Thoracic aorta (tissue), 2 donors: ENCODE measurements at regions not wholly inside any gene's neighbourhood (a gene's known extent, or its start where the extent isn't known, plus 50 kb on each side); places are given as distances from the start of the nearest gene placed in this dataset.

Source experiments
- ATAC-seq: fragments of 150-250 bp; one replicate; pipeline ENCODE4 v1.8.0; 2017; ENCODE audit warnings: low read depth; ENCODE audit not compliant: insufficient number of reproducible peaks, low FRiP score
- DNase-seq: peaks from one replicate; pipeline ENCODE4 v3.0.0-alpha.2; 2020; ENCODE audit warnings: low spot score
- H3K27ac ChIP-seq, 2 donors: fragments of 200-600 bp; sonication (generic); 1 replicate in 1 of 2; 2 replicates in 1 of 2; pipeline ENCODE4 v1.5.1; 2016; ENCODE audit warnings: mild to moderate bottlenecking in 2 of 2, moderate library complexity in 2 of 2
- H3K27me3 ChIP-seq: fragments of 200-600 bp; sonication (generic); replicated peaks from 2 replicates; pipeline ENCODE4 v1.6.0; 2016; ENCODE audit warnings: mild to moderate bottlenecking; ENCODE audit not compliant: insufficient read depth
- H3K36me3 ChIP-seq: fragments of 200-600 bp; sonication (generic); one replicate; pipeline ENCODE4 v1.5.1; 2016
- H3K4me1 ChIP-seq, 2 donors: fragments of 200-600 bp; sonication (generic); 1 replicate in 1 of 2; 2 replicates in 1 of 2; pipeline versions ENCODE4 v1.5.1 to v1.6.0; 2016; ENCODE audit warnings: low read depth in 2 of 2, mild to moderate bottlenecking in 1 of 2; ENCODE audit not compliant: control insufficient read depth in 1 of 2
- H3K4me3 ChIP-seq: fragments of 200-600 bp; sonication (generic); 2 replicates; pipeline ENCODE4 v1.5.1; 2016; ENCODE audit warnings: mild to moderate bottlenecking
- H3K9me3 ChIP-seq: fragments of 200-600 bp; sonication (generic); 2 replicates; pipeline ENCODE4 v1.5.1; 2016
- CTCF ChIP-seq: fragments of 200-600 bp; sonication (generic); IDR thresholded peaks from one replicate; pipeline ENCODE4 v1.5.1; 2019; ENCODE audit warnings: antibody characterized with exemption

GRCh38 chr7:84729284-84729683 is 457.6 kb downstream of the SEMA3D start:
- Histone ChIP-seq H3K9me3 (no peaks in the 10 kb centered on the region), H3K27ac (no peak overlapping the region), H3K4me1 (no peaks in the 10 kb centered on the region), H3K36me3 (no peaks in the 10 kb centered on the region), H3K4me3 (no peak overlapping the region), H3K27me3 (no peaks in the 10 kb centered on the region)
- ATAC-seq (no peak), DNase-seq (no peak)
- no peak for TF ChIP-seq CTCF

GRCh38 chr7:84722734-84723133 is 464.1 kb downstream of the SEMA3D start:
- DNase-seq, result no peak
- Histone ChIP-seq H3K9me3 (no peaks in the 10 kb centered on the region), H3K36me3 (no peaks in the 10 kb centered on the region), H3K27me3 (no peaks in the 10 kb centered on the region), H3K4me1 (peaks cover 5 to 8% of the 10 kb centered on the region in 2 donors), H3K27ac (no peak overlapping the region), H3K4me3 (no peak overlapping the region)
- ATAC-seq, result no peak
- TF ChIP-seq CTCF, result no peak

- no peak for ATAC-seq
- H3K4me3 ChIP-seq, result no peak overlapping the region
- TF ChIP-seq CTCF, result no peak
- no peaks in the 10 kb centered on the region for H3K27me3 ChIP-seq
- H3K9me3 ChIP-seq, result no peaks in the 10 kb centered on the region
- H3K4me1 ChIP-seq, result peaks cover 5 to 8% of the 10 kb centered on the region in 2 donors
- DNase-seq, result no peak
- no peak overlapping the region for H3K27ac ChIP-seq
- no peaks in the 10 kb centered on the region for H3K36me3 ChIP-seq
Observed at GRCh38 chr7:84722086-84722485, 464.8 kb downstream of the SEMA3D start.

GRCh38 chr7:84720456-84721097 is 466.3 kb downstream of the SEMA3D start:
- ATAC-seq (no peak), DNase-seq (no peak)
- Histone ChIP-seq H3K27me3 (no peaks in the 10 kb centered on the region), H3K36me3 (no peaks in the 10 kb centered on the region), H3K27ac (no peak overlapping the region), H3K4me3 (no peak overlapping the region), H3K9me3 (no peaks in the 10 kb centered on the region), H3K4me1 (peaks cover 5 to 8% of the 10 kb centered on the region in 2 donors)
- no peak for TF ChIP-seq CTCF

GRCh38 chr7:84714765-84715164 is 472.1 kb downstream of the SEMA3D start:
- no peak for ATAC-seq
- no peak for TF ChIP-seq CTCF
- H3K4me3 ChIP-seq, result no peak overlapping the region
- no peaks in the 10 kb centered on the region for H3K4me1 ChIP-seq
- H3K9me3 ChIP-seq, result no peaks in the 10 kb centered on the region
- H3K36me3 ChIP-seq, result no peaks in the 10 kb centered on the region
- H3K27ac ChIP-seq, result no peak overlapping the region
- no peak for DNase-seq
- no peaks in the 10 kb centered on the region for H3K27me3 ChIP-seq
